ENCODE measurements at regions not wholly inside any gene's neighbourhood (a gene's known extent, or its start where the extent isn't known, plus 50 kb on each side); places are given as distances from the start of the nearest gene placed in this dataset.

DNA sequence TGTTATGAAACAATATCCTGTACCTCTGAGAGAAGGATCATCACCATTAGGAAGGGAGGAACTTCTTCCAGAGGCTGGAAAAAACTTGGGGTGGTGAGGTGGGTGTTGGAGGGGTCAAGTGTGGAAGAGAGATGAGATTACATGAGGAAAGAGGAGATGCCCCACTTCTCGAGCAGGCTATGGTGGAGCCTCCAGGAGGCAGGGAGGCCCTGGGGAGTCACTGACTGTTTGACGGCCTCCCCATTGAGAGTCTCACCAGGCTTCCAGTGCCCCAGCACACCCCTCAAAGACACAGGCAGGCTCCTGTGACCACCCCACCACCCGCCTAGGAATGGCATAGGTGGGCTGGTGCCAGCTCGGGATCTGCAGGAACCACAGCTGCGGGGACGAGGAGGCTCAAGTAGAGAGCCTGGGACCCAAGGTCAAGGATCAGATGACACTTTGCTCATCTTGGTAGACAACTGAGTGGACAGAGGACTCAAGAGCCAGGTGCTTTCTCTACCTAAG, 185.3 kb upstream of the GDF10 start:
- intact Hi-C loops (cut with micrococcal nuclease): no loop called here
- H3K9me3 Mint-ChIP-seq: no peaks in the 10 kb centered on the region
- no peak overlapping the region for H3K4me3 Mint-ChIP-seq
- H3K4me2 ChIP-seq (replicated peaks; ENCODE audit: extremely low read depth, low read length, poor library complexity, severe bottlenecking): no peak overlapping the region
- TF ChIP-seq, protein P1, sequence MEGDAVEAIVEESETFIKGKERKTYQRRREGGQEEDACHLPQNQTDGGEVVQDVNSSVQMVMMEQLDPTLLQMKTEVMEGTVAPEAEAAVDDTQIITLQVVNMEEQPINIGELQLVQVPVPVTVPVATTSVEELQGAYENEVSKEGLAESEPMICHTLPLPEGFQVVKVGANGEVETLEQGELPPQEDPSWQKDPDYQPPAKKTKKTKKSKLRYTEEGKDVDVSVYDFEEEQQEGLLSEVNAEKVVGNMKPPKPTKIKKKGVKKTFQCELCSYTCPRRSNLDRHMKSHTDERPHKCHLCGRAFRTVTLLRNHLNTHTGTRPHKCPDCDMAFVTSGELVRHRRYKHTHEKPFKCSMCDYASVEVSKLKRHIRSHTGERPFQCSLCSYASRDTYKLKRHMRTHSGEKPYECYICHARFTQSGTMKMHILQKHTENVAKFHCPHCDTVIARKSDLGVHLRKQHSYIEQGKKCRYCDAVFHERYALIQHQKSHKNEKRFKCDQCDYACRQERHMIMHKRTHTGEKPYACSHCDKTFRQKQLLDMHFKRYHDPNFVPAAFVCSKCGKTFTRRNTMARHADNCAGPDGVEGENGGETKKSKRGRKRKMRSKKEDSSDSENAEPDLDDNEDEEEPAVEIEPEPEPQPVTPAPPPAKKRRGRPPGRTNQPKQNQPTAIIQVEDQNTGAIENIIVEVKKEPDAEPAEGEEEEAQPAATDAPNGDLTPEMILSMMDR (IDR thresholded peaks at IDR 0.05): no peak
- no peaks in the 10 kb centered on the region for H3K36me3 ChIP-seq (replicated peaks in 1 of 2; ENCODE audit: control insufficient read depth in 1 of 2, insufficient read depth in 2 of 2, low read length in 2 of 2)
- peaks cover 1% of the 10 kb centered on the region for H3K4me1 Mint-ChIP-seq
- H4K20me1 ChIP-seq (ENCODE audit: insufficient read depth, low read length): no peaks in the 10 kb centered on the region
- no peak overlapping the region for H3K9ac ChIP-seq (ENCODE audit: insufficient read depth, low read length, poor library complexity, severe bottlenecking)
- no peak overlapping the region for H3K27ac Mint-ChIP-seq
- H3K4me1 ChIP-seq (ENCODE audit: control insufficient read depth in 1 of 2, insufficient read depth in 2 of 2, low read length in 2 of 2): no peaks in the 10 kb centered on the region
- no peaks in the 10 kb centered on the region for H3K36me3 Mint-ChIP-seq
- WGBS (ENCODE audit: insufficient coverage): 93% methylated on average over 2 of the region's 6 CpGs
- H3K27me3 ChIP-seq (ENCODE audit: control insufficient read depth in 2 of 2, insufficient read depth in 2 of 2, low read length in 2 of 2): no peaks in the 10 kb centered on the region
- H3K27ac ChIP-seq (ENCODE audit: low read depth in 1 of 2, low read length in 2 of 2): no peak overlapping the region
- no peaks in the 10 kb centered on the region for H3K9me3 ChIP-seq (replicated peaks in 1 of 2; ENCODE audit: control insufficient read depth in 1 of 2, insufficient read depth in 1 of 2, low read length in 2 of 2)
- H2AFZ ChIP-seq (ENCODE audit: insufficient read depth, low read depth, low read length, poor library complexity, severe bottlenecking): no peak overlapping the region
- no peak for DNase-seq
- H3K27me3 Mint-ChIP-seq (ENCODE audit: low read depth in 3 of 3): peaks cover 1 to 7% (median 3%) of the 10 kb centered on the region in 3 donors
- no peak overlapping the region for H3K4me3 ChIP-seq (replicated peaks in 1 of 3; ENCODE audit: low read depth in 2 of 3, low read length in 3 of 3)
- H3K79me2 ChIP-seq (ENCODE audit: insufficient read depth, low read length): no peaks in the 10 kb centered on the region

DNA sequence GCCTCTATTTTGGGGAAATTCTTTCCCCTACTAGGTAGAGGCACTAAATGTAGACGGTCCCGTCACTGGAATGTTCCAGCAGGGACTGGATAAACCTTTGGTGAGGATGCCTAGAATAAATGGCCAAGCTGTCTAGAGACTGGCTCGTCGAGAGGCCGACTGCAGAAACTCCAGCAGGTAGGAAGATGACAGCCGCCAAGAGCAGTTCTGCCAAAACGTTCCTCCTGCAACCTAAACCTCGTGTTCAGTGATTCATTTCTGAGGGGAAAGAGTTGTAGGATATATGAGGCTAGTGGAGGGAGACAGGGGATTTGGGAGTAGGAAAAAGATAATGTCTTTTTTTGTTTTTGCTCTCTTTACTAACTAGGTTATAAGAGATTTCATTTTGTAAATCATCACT, 184.7 kb upstream of the GDF10 start:
- DNase-seq: no peak
- Mint-ChIP-seq H3K36me3 (no peaks in the 10 kb centered on the region), H3K9me3 (no peaks in the 10 kb centered on the region), H3K4me3 (no peak overlapping the region), H3K4me1 (peaks cover 1% of the 10 kb centered on the region), H3K27ac (no peak overlapping the region), H3K27me3 (ENCODE audit: low read depth in 3 of 3) (peaks cover 0 to 7% (median 3%) of the 10 kb centered on the region in 3 donors)
- intact Hi-C loops (cut with micrococcal nuclease): no loop called here
- no peak overlapping the region for H3K4me3 ChIP-seq (replicated peaks in 1 of 3; ENCODE audit: low read depth in 2 of 3, low read length in 3 of 3)
- TF ChIP-seq, protein P1 (IDR thresholded peaks at IDR 0.05): no peak
- no peaks in the 10 kb centered on the region for H3K27me3 ChIP-seq (ENCODE audit: control insufficient read depth in 2 of 2, insufficient read depth in 2 of 2, low read length in 2 of 2)
- no peak overlapping the region for H2AFZ ChIP-seq (ENCODE audit: insufficient read depth, low read depth, low read length, poor library complexity, severe bottlenecking)
- no peaks in the 10 kb centered on the region for H3K9me3 ChIP-seq (replicated peaks in 1 of 2; ENCODE audit: control insufficient read depth in 1 of 2, insufficient read depth in 1 of 2, low read length in 2 of 2)
- no peaks in the 10 kb centered on the region for H4K20me1 ChIP-seq (ENCODE audit: insufficient read depth, low read length)
- H3K79me2 ChIP-seq (ENCODE audit: insufficient read depth, low read length): no peaks in the 10 kb centered on the region
- H3K36me3 ChIP-seq (replicated peaks in 1 of 2; ENCODE audit: control insufficient read depth in 1 of 2, insufficient read depth in 2 of 2, low read length in 2 of 2): no peaks in the 10 kb centered on the region
- H3K27ac ChIP-seq (ENCODE audit: low read depth in 1 of 2, low read length in 2 of 2): no peak overlapping the region
- WGBS (ENCODE audit: insufficient coverage): 94% methylated on average over 7 of the region's 8 CpGs
- no peak overlapping the region for H3K4me2 ChIP-seq (replicated peaks; ENCODE audit: extremely low read depth, low read length, poor library complexity, severe bottlenecking)
- H3K4me1 ChIP-seq (ENCODE audit: control insufficient read depth in 1 of 2, insufficient read depth in 2 of 2, low read length in 2 of 2): no peaks in the 10 kb centered on the region
- no peak overlapping the region for H3K9ac ChIP-seq (ENCODE audit: insufficient read depth, low read length, poor library complexity, severe bottlenecking)
